ENCODE measurements at regions not wholly inside any gene's neighbourhood (a gene's known extent, or its start where the extent isn't known, plus 50 kb on each side); places are given as distances from the start of the nearest gene placed in this dataset.

DNA sequence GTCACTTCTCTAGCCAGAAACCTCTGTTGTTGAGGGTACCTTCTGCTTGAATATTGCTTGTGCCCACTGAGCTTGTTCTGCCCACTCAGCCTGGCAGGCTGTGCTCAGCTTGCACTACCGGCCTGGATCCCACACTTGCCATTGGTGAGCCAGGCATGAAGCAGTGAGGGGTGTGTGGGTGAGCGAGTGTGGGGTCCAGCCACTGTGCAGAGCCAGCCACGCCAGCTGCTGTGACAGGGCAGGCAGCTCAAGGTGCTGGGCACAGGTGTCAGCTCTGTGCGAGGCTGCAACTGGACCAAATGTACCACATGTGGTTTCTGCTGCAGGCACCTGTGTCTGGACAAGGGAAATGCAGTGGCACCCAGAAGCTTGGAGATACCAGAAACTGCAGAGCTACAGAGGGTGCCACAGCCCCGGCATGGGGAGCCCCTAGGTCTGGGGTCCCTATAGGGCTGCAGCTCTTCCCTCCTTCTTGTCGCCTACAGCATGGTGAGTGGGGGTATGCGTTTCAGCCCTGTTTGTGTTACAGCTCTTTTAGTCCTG lies 305.1 kb upstream of the RIOK2 start:
- H3K27me3 Mint-ChIP-seq, result peaks cover 3 to 7% of the 10 kb centered on the region in 2 donors
- H3K9me3 Mint-ChIP-seq, result no peaks in the 10 kb centered on the region
- no peak overlapping the region for H3K4me3 Mint-ChIP-seq
- Histone ChIP-seq H3K36me3 (ENCODE audit: control insufficient read depth in 2 of 2, extremely low read depth in 1 of 2, insufficient read depth in 1 of 2, low read length in 1 of 2) (no peaks in the 10 kb centered on the region), H3K9me3 (no peaks in the 10 kb centered on the region), H3K4me1 (ENCODE audit: control insufficient read depth in 1 of 2, extremely low read depth in 1 of 2, insufficient read depth in 2 of 2, low read length in 2 of 2) (no peaks in the 10 kb centered on the region), H3K27ac (ENCODE audit: low read length) (no peak overlapping the region), H3K4me3 (ENCODE audit: control insufficient read depth in 1 of 2, extremely low read depth in 1 of 2, low read length in 1 of 2) (no peak overlapping the region), H3K27me3 (replicated peaks in 1 of 2; ENCODE audit: control insufficient read depth in 2 of 2, extremely low read depth in 1 of 2, insufficient read depth in 2 of 2, low read length in 1 of 2) (peaks cover 0 to 8% of the 10 kb centered on the region in 2 experiments)
- no peaks in the 10 kb centered on the region for H3K36me3 Mint-ChIP-seq
- DNase-seq (no peak), ATAC-seq (replicated peaks in 1 of 4) (no peak)
- H3K4me1 Mint-ChIP-seq, result no peaks in the 10 kb centered on the region
- WGBS (ENCODE audit: insufficient coverage), result 65% methylated on average over 3 of the region's 7 CpGs
- ChIA-PET CTCF (no interaction called here), POLR2A (no interaction called here)
- no peak overlapping the region for H3K27ac Mint-ChIP-seq

GRCh38 chr5:97489010-97489840 lies 306.2 kb upstream of the RIOK2 start:
- Mint-ChIP-seq H3K4me3 (no peak overlapping the region), H3K9me3 (no peaks in the 10 kb centered on the region), H3K4me1 (no peaks in the 10 kb centered on the region), H3K27ac (no peak overlapping the region), H3K36me3 (no peaks in the 10 kb centered on the region), H3K27me3 (peaks cover 3 to 4% of the 10 kb centered on the region in 2 donors)
- no peak for ATAC-seq (replicated peaks in 1 of 4)
- H3K27ac ChIP-seq (ENCODE audit: low read length), result no peak overlapping the region
- CTCF ChIA-PET, result no interaction called here
- WGBS (ENCODE audit: insufficient coverage), result 79% methylated on average over 6 of the region's 8 CpGs
- H3K9me3 ChIP-seq, result no peaks in the 10 kb centered on the region
- no peaks in the 10 kb centered on the region for H3K36me3 ChIP-seq (ENCODE audit: control insufficient read depth in 2 of 2, extremely low read depth in 1 of 2, insufficient read depth in 1 of 2, low read length in 1 of 2)
- POLR2A ChIA-PET, result no interaction called here
- no peaks in the 10 kb centered on the region for H3K4me1 ChIP-seq (ENCODE audit: control insufficient read depth in 1 of 2, extremely low read depth in 1 of 2, insufficient read depth in 2 of 2, low read length in 2 of 2)
- peaks cover 0 to 8% of the 10 kb centered on the region in 2 experiments for H3K27me3 ChIP-seq (replicated peaks in 1 of 2; ENCODE audit: control insufficient read depth in 2 of 2, extremely low read depth in 1 of 2, insufficient read depth in 2 of 2, low read length in 1 of 2)
- H3K4me3 ChIP-seq (ENCODE audit: control insufficient read depth in 1 of 2, extremely low read depth in 1 of 2, low read length in 1 of 2), result no peak overlapping the region
- DNase-seq, result no peak

- H3K27ac ChIP-seq (ENCODE audit: low read length), result no peak overlapping the region
- Mint-ChIP-seq H3K27ac (no peak overlapping the region), H3K4me3 (no peak overlapping the region), H3K36me3 (no peaks in the 10 kb centered on the region), H3K27me3 (no peaks in the 10 kb centered on the region), H3K4me1 (no peaks in the 10 kb centered on the region), H3K9me3 (no peaks in the 10 kb centered on the region)
- no peaks in the 10 kb centered on the region for H3K27me3 ChIP-seq (replicated peaks in 1 of 2; ENCODE audit: control insufficient read depth in 2 of 2, extremely low read depth in 1 of 2, insufficient read depth in 2 of 2, low read length in 1 of 2)
- no peaks in the 10 kb centered on the region for H3K9me3 ChIP-seq
- DNase-seq (no peak), ATAC-seq (replicated peaks in 1 of 4) (no peak)
- no peak overlapping the region for H3K4me3 ChIP-seq (ENCODE audit: control insufficient read depth in 1 of 2, extremely low read depth in 1 of 2, low read length in 1 of 2)
- no peaks in the 10 kb centered on the region for H3K36me3 ChIP-seq (ENCODE audit: control insufficient read depth in 2 of 2, extremely low read depth in 1 of 2, insufficient read depth in 1 of 2, low read length in 1 of 2)
- H3K4me1 ChIP-seq (ENCODE audit: control insufficient read depth in 1 of 2, extremely low read depth in 1 of 2, insufficient read depth in 2 of 2, low read length in 2 of 2), result no peaks in the 10 kb centered on the region
- ChIA-PET POLR2A (interaction anchor here (0.5 to 0.6 kb wide), 2 partner anchors 36 to 581 kb away, joined by 3 read pairs; no protein-coding TSS in a partner anchor), CTCF (no interaction called here)
- WGBS (ENCODE audit: insufficient coverage), result 72% methylated on average over 3 of the region's 3 CpGs
These were observed 311.4 kb upstream of the RIOK2 start for GRCh38 chr5:97494465-97494864.

DNA sequence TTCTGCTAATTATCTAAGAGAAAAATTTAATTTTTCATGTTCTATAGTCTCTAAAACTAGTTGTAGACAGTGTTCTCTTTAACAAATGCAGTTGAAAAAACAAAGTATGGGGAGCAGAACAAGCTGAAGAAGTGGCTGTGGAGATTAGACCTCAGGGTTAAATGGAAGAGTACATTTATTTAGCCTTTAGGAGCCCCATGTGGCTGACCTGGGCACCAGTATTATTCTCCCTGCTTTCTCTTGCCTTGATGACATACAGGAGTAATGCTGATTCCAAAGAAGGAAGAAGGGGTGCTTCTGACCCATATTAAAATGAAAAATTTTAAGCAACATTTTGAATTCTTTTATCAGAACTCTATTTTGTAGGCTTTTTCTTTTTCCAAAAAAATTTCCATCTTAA lies 312.3 kb upstream of the RIOK2 start:
- Histone ChIP-seq H3K36me3 (ENCODE audit: control insufficient read depth in 2 of 2, extremely low read depth in 1 of 2, insufficient read depth in 1 of 2, low read length in 1 of 2) (no peaks in the 10 kb centered on the region), H3K27me3 (replicated peaks in 1 of 2; ENCODE audit: control insufficient read depth in 2 of 2, extremely low read depth in 1 of 2, insufficient read depth in 2 of 2, low read length in 1 of 2) (no peaks in the 10 kb centered on the region), H3K4me1 (ENCODE audit: control insufficient read depth in 1 of 2, extremely low read depth in 1 of 2, insufficient read depth in 2 of 2, low read length in 2 of 2) (no peaks in the 10 kb centered on the region), H3K27ac (ENCODE audit: low read length) (no peak overlapping the region), H3K9me3 (no peaks in the 10 kb centered on the region), H3K4me3 (ENCODE audit: control insufficient read depth in 1 of 2, extremely low read depth in 1 of 2, low read length in 1 of 2) (no peak overlapping the region)
- peaks cover 0 to 4% of the 10 kb centered on the region in 2 donors for H3K27me3 Mint-ChIP-seq
- no peak for DNase-seq
- no peaks in the 10 kb centered on the region for H3K9me3 Mint-ChIP-seq
- H3K36me3 Mint-ChIP-seq, result no peaks in the 10 kb centered on the region
- no peak for ATAC-seq (replicated peaks in 1 of 4)
- no peaks in the 10 kb centered on the region for H3K4me1 Mint-ChIP-seq
- no peak overlapping the region for H3K4me3 Mint-ChIP-seq
- ChIA-PET POLR2A (no interaction called here), CTCF (interaction anchor here in 1 of 2 donors (0.6 to 1.0 kb wide), 4 partner anchors 10 to 30 kb away, joined by 4 to 5 read pairs (median 4); no protein-coding TSS in a partner anchor)
- no peak overlapping the region for H3K27ac Mint-ChIP-seq

DNA sequence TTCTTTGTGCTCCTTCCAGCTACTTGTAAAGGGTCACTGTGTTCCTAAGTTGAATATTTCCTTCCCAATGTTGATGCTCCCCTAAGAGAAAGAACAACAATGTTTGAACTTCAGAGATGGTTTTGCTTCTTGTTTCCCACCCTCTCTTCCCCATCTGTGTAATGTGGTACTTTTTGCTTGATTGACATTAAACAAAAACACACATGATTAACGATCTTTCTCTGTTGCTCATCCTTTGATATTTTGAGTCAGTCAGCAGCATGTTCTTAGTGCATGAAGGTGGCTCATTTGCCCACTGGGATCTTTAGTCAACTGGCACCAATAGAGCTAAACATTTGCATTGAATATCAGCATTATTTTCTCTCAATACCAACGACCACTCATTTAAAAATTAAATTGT lies 313.0 kb upstream of the RIOK2 start:
- WGBS (ENCODE audit: insufficient coverage), result no CpG with 5 or more reads among the region's 2 CpGs
- no peak overlapping the region for H3K27ac ChIP-seq (ENCODE audit: low read length)
- no peaks in the 10 kb centered on the region for H3K27me3 ChIP-seq (replicated peaks in 1 of 2; ENCODE audit: control insufficient read depth in 2 of 2, extremely low read depth in 1 of 2, insufficient read depth in 2 of 2, low read length in 1 of 2)
- no peaks in the 10 kb centered on the region for H3K9me3 ChIP-seq
- H3K4me3 Mint-ChIP-seq, result no peak overlapping the region
- H3K4me1 ChIP-seq (ENCODE audit: control insufficient read depth in 1 of 2, extremely low read depth in 1 of 2, insufficient read depth in 2 of 2, low read length in 2 of 2), result no peaks in the 10 kb centered on the region
- H3K9me3 Mint-ChIP-seq, result no peaks in the 10 kb centered on the region
- DNase-seq, result no peak
- H3K4me1 Mint-ChIP-seq, result no peaks in the 10 kb centered on the region
- POLR2A ChIA-PET, result no interaction called here
- no peak overlapping the region for H3K27ac Mint-ChIP-seq
- H3K36me3 ChIP-seq (ENCODE audit: control insufficient read depth in 2 of 2, extremely low read depth in 1 of 2, insufficient read depth in 1 of 2, low read length in 1 of 2), result no peaks in the 10 kb centered on the region
- CTCF ChIA-PET, result interaction anchor here in 1 of 2 donors (0.6 to 1.0 kb wide), 4 partner anchors 9 to 30 kb away, joined by 4 to 5 read pairs (median 4); no protein-coding TSS in a partner anchor
- H3K27me3 Mint-ChIP-seq, result peaks cover 2 to 4% of the 10 kb centered on the region in 2 donors
- H3K36me3 Mint-ChIP-seq, result no peaks in the 10 kb centered on the region
- no peak overlapping the region for H3K4me3 ChIP-seq (ENCODE audit: control insufficient read depth in 1 of 2, extremely low read depth in 1 of 2, low read length in 1 of 2)
- no peak for ATAC-seq (replicated peaks in 1 of 4)

- Mint-ChIP-seq H3K27me3 (peaks cover 2 to 4% of the 10 kb centered on the region in 2 donors), H3K9me3 (no peaks in the 10 kb centered on the region), H3K4me3 (no peak overlapping the region), H3K4me1 (no peaks in the 10 kb centered on the region), H3K36me3 (no peaks in the 10 kb centered on the region), H3K27ac (no peak overlapping the region)
- ChIA-PET POLR2A (no interaction called here), CTCF (no interaction called here)
- Histone ChIP-seq H3K4me3 (ENCODE audit: control insufficient read depth in 1 of 2, extremely low read depth in 1 of 2, low read length in 1 of 2) (no peak overlapping the region), H3K27ac (ENCODE audit: low read length) (no peak overlapping the region), H3K36me3 (ENCODE audit: control insufficient read depth in 2 of 2, extremely low read depth in 1 of 2, insufficient read depth in 1 of 2, low read length in 1 of 2) (no peaks in the 10 kb centered on the region), H3K9me3 (no peaks in the 10 kb centered on the region), H3K27me3 (replicated peaks in 1 of 2; ENCODE audit: control insufficient read depth in 2 of 2, extremely low read depth in 1 of 2, insufficient read depth in 2 of 2, low read length in 1 of 2) (no peaks in the 10 kb centered on the region), H3K4me1 (ENCODE audit: control insufficient read depth in 1 of 2, extremely low read depth in 1 of 2, insufficient read depth in 2 of 2, low read length in 2 of 2) (no peaks in the 10 kb centered on the region)
- WGBS (ENCODE audit: insufficient coverage), result no CpG with 5 or more reads among the region's 1 CpG
- ATAC-seq (replicated peaks in 1 of 4) (no peak), DNase-seq (no peak)
These were observed 315.6 kb upstream of the RIOK2 start for GRCh38 chr5:97498657-97499056.
